B cell (primary cell): ENCODE measurements at regions not wholly inside any gene's neighbourhood (a gene's known extent, or its start where the extent isn't known, plus 50 kb on each side); places are given as distances from the start of the nearest gene placed in this dataset.

Source experiments
- ATAC-seq: fragments of 200-7000 bp; cut with Tn5 transposase; one replicate; pipeline ENCODE4 v1.10.0; 2021; ENCODE audit warnings: low read depth, mild to moderate bottlenecking, moderate number of reproducible peaks, moderate library complexity
- CTCF ChIA-PET: fragments of 350-600 bp; sonication (Branson Sonifier 250); formaldehyde crosslinking; loops from one replicate; lab custom pipeline; 2021; ENCODE audit warnings: antibody characterized with exemption, inconsistent platforms; lab: Charles Lee
- POLR2A ChIA-PET: fragments of 350-600 bp; sonication (Branson Sonifier 250); formaldehyde crosslinking; loops from one replicate; lab custom pipeline; 2021; ENCODE audit warnings: antibody characterized with exemption; lab: Charles Lee
- DNase-seq: peaks from one replicate; pipeline ENCODE4 v3.0.0; 2013
- H2AFZ ChIP-seq: 2 replicates; pipeline ENCODE4 v1.6.1; 2012; ENCODE audit warnings: mild to moderate bottlenecking, low read depth, low read length; ENCODE audit not compliant: insufficient read depth, poor library complexity, severe bottlenecking
- H3K27ac ChIP-seq, 2 donors: 1 replicate in 1 of 2; 2 replicates in 1 of 2; pipeline ENCODE4 v1.5.1; 2012 to 2013; ENCODE audit warnings: low read length in 2 of 2, mild to moderate bottlenecking in 2 of 2, moderate library complexity in 1 of 2
- H3K27me3 ChIP-seq, 4 experiments: fragments of 200-600 bp in 1 of 4; sonication (generic) in 1 of 4; replicated peaks in 1 of 4; 1 replicate in 2 of 4; 2 replicates in 2 of 4; pipeline versions ENCODE4 v1.6.1 to v1.7.0; 2013 to 2016; ENCODE audit warnings: low read length in 3 of 4, mild to moderate bottlenecking in 2 of 4, mixed read lengths in 1 of 4, moderate library complexity in 1 of 4; ENCODE audit not compliant: insufficient read depth in 4 of 4, control insufficient read depth in 3 of 4; ENCODE audit errors: control extremely low read depth in 1 of 4
- H3K36me3 ChIP-seq, 2 experiments: replicated peaks in 1 of 2; 1 replicate in 1 of 2; 2 replicates in 1 of 2; pipeline versions ENCODE4 v1.6.1 to v1.7.1; 2013; ENCODE audit warnings: low read length in 1 of 2; ENCODE audit not compliant: insufficient read depth in 2 of 2, control insufficient read depth in 1 of 2; ENCODE audit errors: control extremely low read depth in 1 of 2, extremely low read depth in 1 of 2
- H3K4me1 ChIP-seq, 2 donors: fragments of 200-600 bp in 1 of 2; sonication (generic) in 1 of 2; 1 replicate in 1 of 2; 2 replicates in 1 of 2; pipeline versions ENCODE4 v1.5.1 to v1.6.1; 2013 to 2017; ENCODE audit warnings: low read length in 2 of 2; ENCODE audit not compliant: control insufficient read depth in 2 of 2, insufficient read depth in 2 of 2
- H3K4me2 ChIP-seq: replicated peaks from 2 replicates; pipeline ENCODE3; 2012; ENCODE audit warnings: mild to moderate bottlenecking, low read depth, low read length; ENCODE audit not compliant: poor library complexity, severe bottlenecking
- H3K4me3 ChIP-seq, 5 experiments: fragments of 200-600 bp in 1 of 5; sonication (generic) in 1 of 5; 1 replicate in 3 of 5; 2 replicates in 2 of 5; pipeline versions ENCODE4 v1.5.1 to v1.7.0; 2011 to 2016; ENCODE audit warnings: low read length in 4 of 5, mild to moderate bottlenecking in 4 of 5, low read depth in 2 of 5, control low read depth in 1 of 5, moderate library complexity in 1 of 5; ENCODE audit not compliant: insufficient read depth in 1 of 5; ENCODE audit errors: control extremely low read depth in 1 of 5, extremely low read depth in 1 of 5
- H3K79me2 ChIP-seq: fragments of 200-600 bp; sonication (generic); one replicate; pipeline ENCODE4 v1.6.0; 2016; ENCODE audit warnings: low read length; ENCODE audit not compliant: control insufficient read depth, insufficient read depth
- H3K9ac ChIP-seq: fragments of 200-600 bp; sonication (generic); 2 replicates; pipeline ENCODE4 v1.6.1; 2017; ENCODE audit warnings: mild to moderate bottlenecking, low read length, moderate library complexity
- H3K9me3 ChIP-seq, 3 donors: one replicate each; pipeline versions ENCODE4 v1.6.1 to v1.7.1; 2013; ENCODE audit warnings: low read length in 2 of 3; ENCODE audit not compliant: control insufficient read depth in 2 of 3, insufficient read depth in 1 of 3; ENCODE audit errors: control extremely low read depth in 1 of 3
- H4K20me1 ChIP-seq: 2 replicates; pipeline ENCODE4 v1.6.0; 2012; ENCODE audit warnings: mild to moderate bottlenecking, low read length; ENCODE audit not compliant: insufficient read depth, control insufficient read depth, poor library complexity, severe bottlenecking
- H3K27ac Mint-ChIP-seq: one replicate; pipeline ENCODE4 v1.8.0; 2021; ENCODE audit warnings: mixed read lengths
- H3K27me3 Mint-ChIP-seq: one replicate; pipeline ENCODE4 v1.8.0; 2021; ENCODE audit warnings: mixed read lengths
- H3K4me1 Mint-ChIP-seq: one replicate; pipeline ENCODE4 v1.8.0; 2021; ENCODE audit warnings: mixed read lengths
- H3K4me3 Mint-ChIP-seq: one replicate; pipeline ENCODE4 v1.8.0; 2021; ENCODE audit warnings: mixed read lengths
- H3K9me3 Mint-ChIP-seq: one replicate; pipeline ENCODE4 v1.8.0; 2022; ENCODE audit warnings: mixed read lengths; ENCODE audit not compliant: insufficient read depth
- EZH2 ChIP-seq: IDR thresholded peaks from 2 replicates; pipeline ENCODE4 v1.6.1; 2012; ENCODE audit warnings: borderline replicate concordance, low read depth, mild to moderate bottlenecking, moderate library complexity, low read length; ENCODE audit not compliant: insufficient read depth, poor library complexity, severe bottlenecking
- WGBS: methylation state at CpG from one replicate; pipeline ENCODE4 v1.1.5; 2013; ENCODE audit warnings: missing lambda C conversion rate; ENCODE audit not compliant: insufficient coverage; 5-methylcytosine and 5-hydroxymethylcytosine counted together
- intact Hi-C: fragments of 100-400 bp; cut with micrococcal nuclease; formaldehyde crosslinking; loops from one replicate; pipeline ENCODE4 v1.10.0; 2022
- TF ChIP-seq, protein P1 (sequence below): fragments of 200-600 bp; IDR thresholded peaks from one replicate; pipeline ENCODE4 v1.8.0; 2022; ENCODE audit warnings: antibody characterized with exemption, mild to moderate bottlenecking

- ChIA-PET CTCF (no interaction called here), POLR2A (no interaction called here)
- Histone ChIP-seq H3K27me3 (no peaks in the 10 kb centered on the region), H3K9me3 (no peaks in the 10 kb centered on the region), H3K9ac (no peak overlapping the region), H3K27ac (no peak overlapping the region), H3K36me3 (no peaks in the 10 kb centered on the region), H3K79me2 (no peaks in the 10 kb centered on the region), H4K20me1 (no peaks in the 10 kb centered on the region), H3K4me2 (no peak overlapping the region), H3K4me3 (no peak overlapping the region), H3K4me1 (no peaks in the 10 kb centered on the region), H2AFZ (no peak overlapping the region)
- TF ChIP-seq, protein P1, sequence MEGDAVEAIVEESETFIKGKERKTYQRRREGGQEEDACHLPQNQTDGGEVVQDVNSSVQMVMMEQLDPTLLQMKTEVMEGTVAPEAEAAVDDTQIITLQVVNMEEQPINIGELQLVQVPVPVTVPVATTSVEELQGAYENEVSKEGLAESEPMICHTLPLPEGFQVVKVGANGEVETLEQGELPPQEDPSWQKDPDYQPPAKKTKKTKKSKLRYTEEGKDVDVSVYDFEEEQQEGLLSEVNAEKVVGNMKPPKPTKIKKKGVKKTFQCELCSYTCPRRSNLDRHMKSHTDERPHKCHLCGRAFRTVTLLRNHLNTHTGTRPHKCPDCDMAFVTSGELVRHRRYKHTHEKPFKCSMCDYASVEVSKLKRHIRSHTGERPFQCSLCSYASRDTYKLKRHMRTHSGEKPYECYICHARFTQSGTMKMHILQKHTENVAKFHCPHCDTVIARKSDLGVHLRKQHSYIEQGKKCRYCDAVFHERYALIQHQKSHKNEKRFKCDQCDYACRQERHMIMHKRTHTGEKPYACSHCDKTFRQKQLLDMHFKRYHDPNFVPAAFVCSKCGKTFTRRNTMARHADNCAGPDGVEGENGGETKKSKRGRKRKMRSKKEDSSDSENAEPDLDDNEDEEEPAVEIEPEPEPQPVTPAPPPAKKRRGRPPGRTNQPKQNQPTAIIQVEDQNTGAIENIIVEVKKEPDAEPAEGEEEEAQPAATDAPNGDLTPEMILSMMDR: no peak
- no peak for TF ChIP-seq EZH2
- H3K4me1 Mint-ChIP-seq: no peaks in the 10 kb centered on the region
- H3K9me3 Mint-ChIP-seq: no peaks in the 10 kb centered on the region
- no peak overlapping the region for H3K4me3 Mint-ChIP-seq
- WGBS: no CpG with 5 or more reads among the region's 2 CpGs
- H3K27me3 Mint-ChIP-seq: no peaks in the 10 kb centered on the region
- DNase-seq: no peak
- no peak for ATAC-seq
- H3K27ac Mint-ChIP-seq: no peak overlapping the region
- intact Hi-C loops: no loop called here
Measured at GRCh38 chr3:110822971-110823370, 248.6 kb upstream of the NECTIN3 start.

- intact Hi-C loops: no loop called here
- Mint-ChIP-seq H3K4me3 (no peak overlapping the region), H3K4me1 (no peaks in the 10 kb centered on the region), H3K27me3 (no peaks in the 10 kb centered on the region), H3K27ac (no peak overlapping the region), H3K9me3 (peaks cover 4% of the 10 kb centered on the region)
- H3K9me3 ChIP-seq: no peaks in the 10 kb centered on the region
- H3K27me3 ChIP-seq: no peaks in the 10 kb centered on the region
- ATAC-seq (no peak), DNase-seq (no peak)
- no peak overlapping the region for H3K27ac ChIP-seq
- no peaks in the 10 kb centered on the region for H4K20me1 ChIP-seq
- H2AFZ ChIP-seq: no peak overlapping the region
- no peaks in the 10 kb centered on the region for H3K4me1 ChIP-seq
- no peak overlapping the region for H3K4me2 ChIP-seq
- H3K9ac ChIP-seq: no peak overlapping the region
- POLR2A ChIA-PET: no interaction called here
- 86% methylated on average over 2 of the region's 3 CpGs for WGBS
- H3K4me3 ChIP-seq: no peak overlapping the region
- TF ChIP-seq, protein P1: no peak
- TF ChIP-seq EZH2: no peak
- H3K36me3 ChIP-seq: no peaks in the 10 kb centered on the region
- H3K79me2 ChIP-seq: no peaks in the 10 kb centered on the region
- CTCF ChIA-PET: no interaction called here
Measured at GRCh38 chr3:110846971-110847370, 224.6 kb upstream of the NECTIN3 start.
